Brain pericyte (primary cell): ENCODE measurements at regions not wholly inside any gene's neighbourhood (a gene's known extent, or its start where the extent isn't known, plus 50 kb on each side); places are given as distances from the start of the nearest gene placed in this dataset.

Experiments used
- DNase-seq: peaks from one replicate; pipeline ENCODE4 v3.0.0-alpha.2; 2012; ENCODE audit warnings: low read depth, low spot score

DNA sequence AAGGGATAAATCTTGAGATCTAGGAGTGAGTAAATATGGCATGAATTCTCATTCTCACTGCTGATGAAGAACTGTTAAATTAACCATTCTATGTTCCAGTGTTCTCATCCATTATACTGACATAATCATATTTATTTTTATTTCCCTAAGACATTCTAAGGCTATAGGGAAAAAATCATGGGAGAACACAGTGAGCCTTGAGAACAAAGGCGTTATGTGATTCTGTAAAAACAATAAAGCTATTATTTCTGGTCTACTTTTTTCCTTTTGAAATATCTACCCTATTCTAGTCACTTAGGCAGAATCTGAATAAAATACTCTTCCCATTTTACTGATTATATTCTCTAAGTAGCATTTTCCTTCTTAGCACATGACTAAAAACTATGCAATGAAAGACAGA lies 155.7 kb upstream of the ADAMTS16 start:
- DNase-seq = no peak

DNA sequence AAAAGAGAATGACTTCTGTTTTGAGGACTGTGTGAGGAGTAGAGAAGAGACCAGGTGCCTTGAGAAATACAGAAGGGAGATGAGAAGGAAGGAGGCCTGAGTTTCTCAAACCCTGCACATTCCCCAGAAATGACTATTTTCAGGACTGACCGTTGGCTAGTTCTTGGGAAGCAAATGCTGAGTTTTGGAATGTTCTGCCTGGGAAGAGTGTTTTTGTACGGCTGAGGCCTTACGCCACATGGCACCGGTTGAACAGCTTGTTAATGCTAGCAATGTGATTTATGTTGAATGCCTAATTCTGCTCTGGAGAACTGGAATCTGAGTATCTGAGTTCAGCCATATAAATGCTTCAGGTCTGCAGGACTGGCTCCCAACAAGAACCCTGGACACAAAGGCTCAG lies 152.7 kb upstream of the ADAMTS16 start:
- no peak for DNase-seq

DNA sequence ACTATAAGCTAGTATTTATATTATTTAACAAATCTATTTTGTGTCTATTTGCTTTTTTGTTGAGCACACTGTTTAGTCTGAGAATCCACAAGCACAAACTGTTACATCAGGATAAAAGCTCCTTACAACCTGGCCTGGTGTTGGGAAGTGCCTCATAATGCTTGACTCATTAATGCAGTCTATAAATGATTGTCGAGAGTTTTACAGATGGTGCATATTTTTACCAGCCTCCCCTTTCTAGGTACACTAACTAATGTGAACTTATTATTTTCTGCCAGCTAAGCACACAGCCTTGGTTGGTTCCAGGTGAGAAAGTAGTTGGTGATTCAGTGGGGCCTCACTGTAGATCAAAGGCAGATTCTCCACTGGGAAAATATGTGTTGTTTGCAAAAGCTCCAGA lies 151.0 kb upstream of the ADAMTS16 start:
- DNase-seq = no peak

DNA sequence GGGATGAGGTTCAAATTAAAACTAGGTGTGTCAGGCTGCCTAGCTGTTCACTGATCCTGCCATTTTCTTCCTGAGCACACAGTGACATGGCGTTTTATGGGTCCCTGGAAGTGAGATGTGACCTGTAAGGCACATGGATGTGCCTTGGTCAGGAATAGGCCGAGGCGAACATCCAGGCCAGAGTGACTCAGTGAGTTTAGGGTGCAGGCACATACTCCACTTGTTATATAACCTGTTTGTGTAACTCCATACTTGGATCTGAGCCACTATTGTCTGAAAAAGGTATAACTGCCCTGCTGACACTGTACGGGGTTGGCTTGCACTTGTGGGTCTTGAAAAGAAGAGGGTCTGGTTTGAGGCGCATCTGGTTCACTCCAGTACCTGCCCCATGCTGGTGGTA lies 150.1 kb upstream of the ADAMTS16 start:
- no peak for DNase-seq

DNA sequence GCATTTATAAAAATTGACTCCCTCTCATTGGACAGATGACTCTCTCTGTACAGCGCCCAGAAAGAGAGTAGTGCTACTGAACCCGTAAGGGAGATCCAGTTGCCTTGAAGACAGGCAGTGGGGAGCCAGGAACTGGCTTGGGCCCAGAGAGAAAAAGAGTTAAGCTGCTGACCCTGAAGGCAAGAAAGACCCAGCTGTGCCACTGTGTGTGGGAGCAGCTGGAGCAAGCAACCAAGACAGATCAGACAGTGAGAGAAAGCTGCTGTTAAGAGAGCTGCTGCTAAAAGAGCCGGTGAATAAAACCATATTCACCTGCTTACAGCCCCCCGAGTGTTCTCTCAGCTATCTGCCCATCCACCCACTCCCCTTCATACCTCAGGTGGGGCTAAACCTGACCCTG lies 149.7 kb upstream of the ADAMTS16 start:
- DNase-seq = no peak

DNA sequence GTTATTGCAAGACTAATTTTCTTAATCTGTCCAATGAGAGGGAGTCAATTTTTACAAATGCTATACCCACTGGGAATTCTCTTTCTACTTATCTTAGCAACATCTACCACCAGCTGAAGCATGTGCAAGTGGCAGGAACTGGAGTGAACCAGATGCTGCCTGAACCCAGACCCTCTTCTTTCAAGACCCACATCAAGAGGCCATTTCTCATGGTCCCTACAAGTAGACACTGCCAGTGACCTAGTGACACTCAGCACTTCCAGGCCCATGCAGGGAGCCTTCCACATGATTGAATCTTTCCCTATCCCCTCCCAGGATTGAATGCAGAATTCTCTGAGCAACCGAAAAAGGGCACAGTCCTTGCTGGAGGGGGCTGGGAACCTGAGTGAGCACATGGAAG lies 148.2 kb upstream of the ADAMTS16 start:
- no peak for DNase-seq

DNA sequence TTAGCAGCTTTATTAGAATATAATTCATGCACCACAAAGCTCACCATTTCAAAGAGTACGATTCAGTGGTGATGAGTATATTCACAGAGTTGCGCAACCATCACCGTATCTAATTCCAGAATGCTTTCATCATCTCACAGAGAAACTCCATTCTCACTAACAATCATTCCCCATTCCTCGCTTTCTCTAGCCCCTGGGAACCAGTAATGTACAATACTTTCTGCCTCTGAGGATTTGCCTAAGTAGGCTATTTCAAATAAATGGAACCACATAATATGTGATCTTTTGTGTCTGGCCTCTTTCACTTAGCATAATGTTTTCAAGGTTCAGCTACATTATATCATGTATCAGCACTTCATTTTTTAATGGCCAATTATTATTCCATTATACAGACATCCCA lies 145.1 kb upstream of the ADAMTS16 start:
- no peak for DNase-seq

DNA sequence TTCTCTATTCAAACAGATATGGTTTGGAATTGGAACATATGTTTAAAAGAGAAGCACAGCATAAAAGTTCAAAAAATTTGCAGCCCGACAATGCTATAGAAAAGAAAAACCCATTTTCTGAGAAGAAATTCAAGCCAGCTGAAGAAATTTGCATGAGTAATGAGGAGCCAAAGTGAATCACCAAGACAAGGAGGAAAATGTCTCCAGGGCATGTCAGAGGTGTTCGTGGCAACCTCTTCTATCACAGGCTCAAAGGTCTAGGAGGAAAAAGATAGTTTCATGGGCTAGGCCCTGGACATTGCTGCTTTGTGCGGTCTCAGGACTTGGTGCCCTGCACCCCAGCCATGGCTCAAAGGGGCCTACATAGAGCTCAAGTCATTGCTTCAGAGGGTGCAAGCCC lies 134.8 kb upstream of the ADAMTS16 start:
- DNase-seq = no peak

DNA sequence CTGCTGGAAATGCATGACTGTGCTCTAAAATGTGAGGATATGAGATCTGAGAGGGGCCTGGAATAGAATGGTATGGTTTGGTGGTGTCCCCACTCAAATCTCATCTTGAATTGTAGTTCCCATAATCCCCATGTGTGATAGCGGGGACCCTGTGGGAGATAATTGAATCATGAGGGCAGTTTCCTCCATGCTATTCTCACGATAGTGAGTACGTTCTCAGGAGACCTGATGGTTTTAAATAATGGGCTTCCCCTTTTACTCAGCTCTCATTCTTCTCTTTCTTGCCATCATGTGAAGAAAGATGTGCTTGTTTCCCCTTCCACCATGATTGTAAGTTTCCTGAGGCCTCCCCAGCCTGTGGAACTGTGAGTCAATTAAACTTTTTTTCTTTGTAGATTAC lies 133.6 kb upstream of the ADAMTS16 start:
- no peak for DNase-seq

DNA sequence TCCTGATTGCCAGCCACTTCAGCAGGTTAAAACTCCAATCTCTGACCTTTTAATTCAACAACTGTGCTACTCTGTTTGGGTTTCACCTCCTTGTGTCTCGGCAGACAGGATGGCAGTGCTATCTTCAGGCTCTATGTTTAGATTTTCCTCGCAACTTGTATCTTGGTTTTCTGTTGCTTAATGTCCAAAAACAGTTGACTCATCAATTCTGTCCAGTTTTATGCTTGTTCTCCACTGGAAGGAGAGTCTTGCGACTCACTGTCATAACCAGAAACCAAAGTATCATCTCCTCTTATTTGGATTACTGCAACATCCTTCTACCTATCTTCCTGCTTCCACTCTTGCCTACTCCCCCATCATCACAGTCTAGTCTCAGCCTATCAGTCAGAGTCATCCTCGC lies 130.9 kb upstream of the ADAMTS16 start:
- DNase-seq = no peak

DNA sequence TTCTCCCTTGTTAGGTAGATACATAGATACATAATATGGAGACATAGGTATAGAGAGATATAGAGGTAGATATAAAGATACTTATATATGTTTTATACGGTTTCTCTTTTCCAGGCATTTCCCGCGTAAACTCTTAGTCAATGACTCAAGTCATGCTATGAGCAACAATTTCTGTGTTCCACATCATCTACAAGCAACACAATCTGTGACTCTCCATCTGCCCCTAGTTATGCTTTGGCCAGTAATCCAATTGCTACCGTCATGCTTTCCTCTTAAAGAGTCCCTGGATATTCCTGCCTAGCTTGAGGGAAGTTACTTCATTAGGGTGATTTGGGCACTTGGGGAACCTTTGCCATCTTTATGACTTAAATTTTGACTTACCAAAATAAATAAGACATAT lies 129.0 kb upstream of the ADAMTS16 start:
- DNase-seq = no peak

DNA sequence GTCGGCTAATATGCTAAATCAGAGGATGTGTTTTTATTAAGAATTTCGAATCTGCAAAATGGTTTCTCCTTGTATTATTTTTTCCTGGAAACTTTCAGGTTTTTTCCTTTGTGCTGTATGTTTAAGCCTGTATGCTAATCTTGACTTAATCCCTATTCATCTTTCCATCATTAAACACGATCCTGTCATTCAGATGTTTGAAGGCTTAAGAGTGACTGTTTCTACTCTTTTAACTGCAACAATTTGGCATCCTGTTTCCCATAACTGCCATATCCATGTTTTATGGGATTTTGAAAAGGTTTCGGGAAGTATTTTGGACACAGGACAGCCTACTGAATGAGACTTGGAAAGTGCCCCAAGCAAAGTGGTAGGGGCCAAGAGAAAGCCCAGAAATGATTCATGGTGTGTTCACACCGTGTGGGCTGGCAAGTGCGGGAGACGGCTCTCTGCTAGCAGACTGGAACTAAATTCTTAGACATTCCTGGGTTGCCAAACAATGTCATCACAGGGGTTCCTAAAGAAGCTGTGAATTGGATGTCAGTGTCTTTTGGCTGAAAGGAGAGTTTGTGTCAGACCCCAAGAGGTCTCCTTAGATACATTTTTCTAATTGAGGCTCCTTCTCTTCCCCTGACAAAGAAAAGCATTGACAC lies 125.4 kb upstream of the ADAMTS16 start:
- DNase-seq = no peak

DNA sequence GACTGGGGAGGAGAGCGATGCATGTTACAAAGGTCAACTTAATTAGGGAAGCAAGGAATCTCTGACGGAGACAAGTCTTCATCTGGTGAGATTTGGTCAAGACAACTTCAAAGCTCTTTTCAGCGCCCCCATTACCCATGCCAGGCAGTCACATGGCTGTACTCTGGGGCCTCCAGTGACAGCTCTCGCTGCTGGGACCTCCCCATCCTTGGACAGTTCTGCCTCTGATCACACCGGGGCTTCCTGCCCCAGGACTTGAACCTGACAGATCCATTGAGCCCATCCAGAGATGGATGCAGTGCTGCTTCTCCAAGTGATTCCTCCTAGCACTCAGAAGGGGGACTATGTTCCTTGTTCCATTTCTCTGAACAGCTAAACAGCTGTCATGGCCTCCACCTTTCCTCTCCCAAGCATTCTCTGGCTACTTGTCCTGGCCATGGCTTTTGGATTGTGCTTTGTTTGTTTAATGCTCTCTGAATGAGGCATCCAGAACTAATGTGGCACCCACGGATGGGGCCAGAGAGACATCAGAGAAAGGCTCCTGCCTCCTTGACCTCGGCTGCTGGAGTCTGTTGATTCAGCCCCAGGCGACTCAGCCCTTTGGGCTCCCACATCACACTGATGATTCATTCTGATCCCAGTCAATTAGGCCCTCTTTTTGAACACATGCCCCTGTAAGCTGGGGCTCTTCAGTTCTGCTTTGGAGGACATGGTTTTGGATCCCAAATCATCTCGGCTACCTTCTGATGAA lies 122.1 kb upstream of the ADAMTS16 start:
- no peak for DNase-seq

DNA sequence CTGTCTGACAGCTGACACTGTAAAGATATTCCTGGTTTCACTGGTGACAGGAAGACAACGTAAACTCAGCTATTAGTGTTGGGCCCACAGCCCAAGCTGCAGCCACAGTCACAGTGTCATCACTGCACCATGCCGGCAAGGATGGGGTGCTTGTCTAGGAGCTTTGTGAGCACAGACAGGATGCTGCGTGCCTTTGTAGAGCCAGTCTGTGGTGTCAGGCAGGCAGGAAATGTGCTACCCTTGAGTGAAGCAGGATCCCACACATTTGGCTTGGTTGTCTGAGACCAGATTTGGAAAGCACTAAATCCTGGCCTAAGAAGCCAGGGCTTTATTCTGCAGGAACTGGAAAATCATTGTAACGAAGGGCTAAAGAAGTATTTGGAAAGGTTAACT lies 121.6 kb upstream of the ADAMTS16 start:
- no peak for DNase-seq

DNA sequence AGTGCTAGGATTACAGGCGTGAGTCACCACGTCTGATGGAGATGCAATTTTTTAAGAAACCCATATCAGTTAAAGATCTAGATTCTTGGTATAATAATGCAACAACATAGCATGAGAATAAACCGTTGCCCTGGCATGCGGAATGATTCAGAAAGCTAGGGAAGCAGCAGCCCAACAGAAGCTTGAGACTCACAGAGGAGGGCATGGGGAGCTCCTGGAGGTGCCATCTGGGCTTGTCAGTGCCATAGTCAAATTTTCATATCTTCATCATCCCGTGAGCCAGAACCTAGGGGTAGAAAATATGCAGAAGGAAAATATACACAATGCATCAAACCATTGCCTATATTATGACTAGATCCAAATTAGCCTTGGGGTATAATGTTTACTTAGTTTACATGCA lies 118.7 kb upstream of the ADAMTS16 start:
- DNase-seq = no peak

DNA sequence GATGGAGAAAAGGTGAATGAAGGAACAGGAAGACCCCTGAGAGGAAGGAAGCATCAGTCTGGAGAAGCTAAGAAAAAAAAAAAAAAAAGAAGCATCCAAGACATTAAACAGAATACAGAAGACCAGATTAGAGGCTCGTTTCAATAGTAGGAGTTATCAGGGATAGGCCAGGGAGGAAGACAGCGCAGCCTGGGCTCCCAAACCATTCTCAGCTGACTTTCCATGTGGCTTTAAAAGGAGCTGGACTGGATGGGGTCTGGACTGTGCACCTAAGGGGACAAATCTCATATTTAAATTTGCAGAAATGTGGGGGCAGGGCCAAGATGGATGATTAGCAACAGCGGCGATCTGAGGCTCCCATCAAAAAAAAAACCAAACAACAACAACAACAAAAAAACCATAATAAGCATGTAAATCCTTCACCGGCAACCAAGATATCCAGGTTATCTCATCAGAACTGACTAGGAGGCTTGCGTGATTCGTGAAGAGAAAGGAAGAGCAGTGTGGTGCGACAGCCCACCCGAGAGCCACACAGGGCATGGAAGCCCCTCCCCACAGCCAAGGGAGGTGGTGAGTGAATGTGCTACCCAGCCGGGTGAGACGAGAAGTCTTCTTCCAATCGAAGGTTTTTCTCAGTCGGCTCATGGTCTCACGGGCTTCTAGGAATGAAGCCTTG lies 114.9 kb upstream of the ADAMTS16 start:
- DNase-seq = no peak

DNA sequence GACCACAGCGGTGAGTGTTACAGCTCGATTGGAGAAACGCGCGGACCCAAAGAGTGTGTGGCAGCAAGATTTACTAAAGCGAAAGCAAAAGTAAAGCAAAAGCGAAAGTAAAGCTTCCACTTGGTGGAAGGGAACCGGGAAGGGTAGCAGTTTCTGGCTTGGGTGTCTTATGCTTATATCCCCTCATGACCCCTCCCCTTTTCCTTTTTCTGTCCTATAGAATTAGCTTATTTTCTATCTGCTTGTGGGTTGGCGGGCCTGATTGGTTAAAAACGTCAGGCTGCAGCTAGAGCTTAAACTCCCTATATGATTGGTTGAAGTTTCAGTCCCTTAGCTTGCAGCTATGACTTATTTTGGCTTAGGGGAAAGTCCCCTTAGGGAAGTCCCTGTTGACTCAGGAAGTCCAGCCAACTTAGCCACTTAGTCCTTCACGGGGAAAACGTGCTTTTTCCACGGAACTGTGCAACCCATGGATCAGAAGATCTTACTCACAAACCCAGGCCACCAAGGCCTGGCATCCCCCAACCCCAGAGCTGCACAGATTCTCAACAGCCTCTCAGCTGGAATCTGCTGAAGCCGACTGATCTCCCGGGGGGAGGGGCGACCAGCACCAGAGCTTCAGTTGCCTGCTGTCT lies 114.2 kb upstream of the ADAMTS16 start:
- no peak for DNase-seq

DNA sequence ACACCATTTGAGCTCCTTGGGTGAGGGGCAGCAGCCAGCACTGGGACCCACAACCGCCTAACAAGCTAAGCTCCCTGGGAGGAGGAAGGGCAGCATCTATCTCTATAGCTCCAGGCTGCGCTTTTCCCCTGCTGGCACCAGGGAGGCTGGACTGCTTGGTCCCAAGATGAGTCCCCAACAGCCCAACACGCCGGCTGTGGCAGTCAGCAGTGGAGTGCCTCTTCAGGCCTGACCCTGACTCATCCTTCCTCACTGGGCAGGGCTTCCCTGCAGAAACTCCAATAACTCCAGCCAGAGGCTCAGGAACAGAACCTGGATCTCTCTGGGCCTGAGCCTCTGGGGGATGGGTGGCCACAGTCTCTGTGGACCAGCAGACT lies 113.7 kb upstream of the ADAMTS16 start:
- no peak for DNase-seq

DNA sequence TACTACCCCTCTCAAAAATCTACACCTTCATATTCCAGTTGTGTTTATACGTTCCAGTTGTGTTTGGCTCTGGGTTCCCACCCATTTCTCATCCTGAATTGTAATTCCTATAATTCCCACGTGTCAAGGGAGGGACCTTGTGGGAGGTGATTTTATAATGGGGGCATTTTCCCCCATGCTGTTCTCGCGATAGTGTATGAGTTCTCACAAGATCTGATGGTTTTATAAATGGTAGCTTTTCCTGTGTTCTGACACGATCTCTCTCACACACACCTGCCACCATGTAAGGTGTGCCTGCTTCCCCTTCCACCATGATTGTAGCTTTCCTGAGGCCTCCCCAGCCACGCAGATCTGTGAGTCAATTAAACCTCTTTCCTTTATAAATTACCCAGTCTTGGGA lies 108.5 kb upstream of the ADAMTS16 start:
- no peak for DNase-seq

DNA sequence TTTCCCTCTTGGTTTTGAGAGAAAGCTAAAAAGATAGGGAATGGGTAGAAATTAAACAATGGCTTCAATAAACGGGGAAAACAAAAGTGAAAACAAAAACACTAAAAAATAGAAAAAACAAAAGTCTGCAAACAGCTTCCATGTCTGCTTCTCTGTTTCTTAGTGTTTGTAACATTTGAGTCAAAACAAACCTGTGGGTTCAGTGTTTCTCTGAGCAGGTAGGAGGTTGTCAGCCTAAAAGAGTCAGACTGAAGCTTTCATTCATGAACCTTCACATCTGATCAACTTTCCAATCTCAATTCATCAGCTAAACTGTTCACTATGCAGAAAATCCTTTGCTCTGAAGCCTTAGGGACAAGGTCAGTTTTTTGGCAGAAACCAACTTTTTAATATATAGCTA lies 102.5 kb upstream of the ADAMTS16 start:
- no peak for DNase-seq

DNA sequence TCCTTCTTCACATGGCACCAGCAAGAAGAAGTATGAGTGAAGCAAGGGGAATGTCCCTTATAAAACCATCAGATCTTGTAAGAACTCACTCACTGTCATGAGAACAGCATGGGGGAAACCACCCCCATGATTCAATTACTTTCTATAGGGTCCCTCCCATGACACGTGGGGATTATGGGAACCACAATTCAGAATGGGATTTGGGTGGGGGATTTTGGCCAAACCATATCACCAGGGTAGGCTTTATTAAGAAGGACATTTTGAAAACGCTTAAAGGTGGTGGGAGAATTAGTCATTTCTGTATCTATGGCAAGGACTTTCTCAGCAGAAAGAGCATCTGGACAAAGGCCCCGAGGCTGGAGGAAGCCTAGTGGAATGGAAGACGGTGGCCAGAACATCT lies 100.2 kb upstream of the ADAMTS16 start:
- DNase-seq = no peak

DNA sequence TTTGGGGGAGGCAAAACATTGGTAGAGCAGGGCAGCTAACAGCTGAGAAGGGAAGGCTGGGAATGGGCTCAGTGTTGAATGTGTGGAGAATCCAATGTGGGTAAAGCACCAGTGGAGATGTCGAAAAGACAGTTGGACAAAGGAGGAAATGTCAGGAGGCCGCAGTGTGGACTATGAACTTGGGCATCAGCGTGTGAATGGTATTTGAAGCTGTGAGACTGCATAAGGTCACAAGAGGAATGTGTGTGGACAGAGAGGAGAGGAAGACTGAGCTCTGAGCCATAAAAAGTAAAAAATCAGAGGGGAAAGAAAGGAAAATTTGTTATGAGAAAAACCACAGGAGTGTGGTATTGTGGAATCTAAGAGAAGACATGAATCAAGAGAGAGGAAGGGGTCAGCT lies 99.4 kb upstream of the ADAMTS16 start:
- DNase-seq = no peak

DNA sequence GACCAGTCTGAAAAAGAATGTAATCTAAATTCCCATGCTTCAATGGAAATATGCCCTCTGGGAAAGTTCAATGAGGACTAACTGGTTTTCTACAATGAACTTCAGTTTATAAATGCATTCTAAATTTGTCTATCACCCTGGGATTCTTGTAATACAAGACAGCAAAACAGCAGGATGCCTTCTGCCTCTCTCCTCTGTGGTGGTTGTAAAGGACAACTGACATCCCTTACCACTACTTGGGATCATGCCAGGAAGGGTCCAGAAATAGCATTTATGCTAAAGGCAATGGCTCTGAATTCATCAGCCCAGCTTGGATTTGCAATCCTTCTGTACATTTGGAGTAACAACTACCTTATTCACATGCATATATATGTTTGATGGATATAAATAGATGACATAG lies 97.3 kb upstream of the ADAMTS16 start:
- DNase-seq = no peak
